Cerebellar cortex (tissue), 1 donor: ENCODE measurements at regions not wholly inside any gene's neighbourhood (a gene's known extent, or its start where the extent isn't known, plus 50 kb on each side); places are given as distances from the start of the nearest gene placed in this dataset.

Source experiments
- DNase-seq: peaks from one replicate; pipeline ENCODE4 v3.0.0-alpha.2; 2015; ENCODE audit warnings: low spot score

GRCh38 chr9:15113288-15113687 is 193.7 kb downstream of the TTC39B start:
- no peak for DNase-seq

GRCh38 chr9:15111071-15111470 is 195.9 kb downstream of the TTC39B start:
- no peak for DNase-seq

GRCh38 chr9:15104826-15105420 is 194.7 kb upstream of the FREM1 start:
- DNase-seq, result peak; percentile 62

- DNase-seq, result no peak
Measured at GRCh38 chr9:15103290-15103689, 193.1 kb upstream of the FREM1 start.

GRCh38 chr9:15101095-15101494 is 190.9 kb upstream of the FREM1 start:
- DNase-seq, result no peak

GRCh38 chr9:15100571-15100970 is 190.3 kb upstream of the FREM1 start:
- no peak for DNase-seq

- no peak for DNase-seq
Measured at GRCh38 chr9:15096972-15097371, 186.7 kb upstream of the FREM1 start.

- DNase-seq, result no peak
Measured at GRCh38 chr9:15086778-15087324, 176.6 kb upstream of the FREM1 start.

- no peak for DNase-seq
Measured at GRCh38 chr9:15086156-15086763, 176.0 kb upstream of the FREM1 start.

GRCh38 chr9:15081021-15081753 is 171.0 kb upstream of the FREM1 start:
- no peak for DNase-seq

GRCh38 chr9:15080401-15080800 is 170.2 kb upstream of the FREM1 start:
- no peak for DNase-seq

- no peak for DNase-seq
Measured at GRCh38 chr9:15079989-15080388, 169.8 kb upstream of the FREM1 start.

GRCh38 chr9:15077946-15078729 is 167.9 kb upstream of the FREM1 start:
- DNase-seq, result no peak

GRCh38 chr9:15073620-15074019 is 163.4 kb upstream of the FREM1 start:
- DNase-seq, result no peak

GRCh38 chr9:15070716-15071115 is 160.5 kb upstream of the FREM1 start:
- no peak for DNase-seq

GRCh38 chr9:15069106-15069505 is 158.9 kb upstream of the FREM1 start:
- no peak for DNase-seq

- DNase-seq, result no peak
Measured at GRCh38 chr9:15068261-15068660, 158.0 kb upstream of the FREM1 start.

GRCh38 chr9:15059003-15059402 is 148.8 kb upstream of the FREM1 start:
- DNase-seq, result no peak

GRCh38 chr9:15058236-15058635 is 148.0 kb upstream of the FREM1 start:
- no peak for DNase-seq

- peak; percentile 5 for DNase-seq
Measured at GRCh38 chr9:15055284-15055683, 145.1 kb upstream of the FREM1 start.

GRCh38 chr9:15048772-15049171 is 138.5 kb upstream of the FREM1 start:
- no peak for DNase-seq

GRCh38 chr9:15047028-15047551 is 136.9 kb upstream of the FREM1 start:
- DNase-seq, result no peak
